Globus pallidus (tissue), 1 donor: ENCODE measurements at regions not wholly inside any gene's neighbourhood (a gene's known extent, or its start where the extent isn't known, plus 50 kb on each side); places are given as distances from the start of the nearest gene placed in this dataset.
"Not testable (repeated sequence)": the region's sequence is repeated elsewhere in the genome, so short reads cannot be mapped to it uniquely, and the experiment has no call there.

Experiments
- DNase-seq: peaks from one replicate; pipeline ENCODE4 v3.0.0-alpha.2; 2015; ENCODE audit warnings: low spot score

GRCh38 chr3:5035113-5035512, 55.9 kb downstream of the BHLHE40 start:
- DNase-seq, result no peak

- no peak for DNase-seq
Observed at GRCh38 chr3:5035692-5036391, 56.6 kb downstream of the BHLHE40 start.

GRCh38 chr3:5036392-5036766, 57.1 kb downstream of the BHLHE40 start:
- no peak for DNase-seq

DNA sequence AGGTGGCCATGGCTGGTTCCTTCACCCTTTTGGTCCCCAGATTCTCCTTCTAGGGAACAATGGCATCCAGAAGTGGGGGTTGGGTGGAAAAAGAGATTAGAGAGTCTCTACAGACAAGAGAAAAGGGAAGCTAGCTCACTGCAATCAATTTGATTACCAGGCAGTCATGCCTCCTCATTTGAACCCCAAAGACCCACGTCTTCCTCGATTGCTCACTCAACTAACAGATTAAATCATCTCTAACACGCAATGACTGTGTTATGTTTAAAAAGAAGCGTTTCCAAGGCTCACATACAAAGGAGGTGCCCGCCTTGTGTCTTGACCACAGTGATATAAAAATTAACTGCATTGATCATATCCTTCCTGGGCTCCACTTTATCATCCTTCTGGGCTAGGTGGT, 57.6 kb downstream of the BHLHE40 start:
- DNase-seq, result no peak

DNA sequence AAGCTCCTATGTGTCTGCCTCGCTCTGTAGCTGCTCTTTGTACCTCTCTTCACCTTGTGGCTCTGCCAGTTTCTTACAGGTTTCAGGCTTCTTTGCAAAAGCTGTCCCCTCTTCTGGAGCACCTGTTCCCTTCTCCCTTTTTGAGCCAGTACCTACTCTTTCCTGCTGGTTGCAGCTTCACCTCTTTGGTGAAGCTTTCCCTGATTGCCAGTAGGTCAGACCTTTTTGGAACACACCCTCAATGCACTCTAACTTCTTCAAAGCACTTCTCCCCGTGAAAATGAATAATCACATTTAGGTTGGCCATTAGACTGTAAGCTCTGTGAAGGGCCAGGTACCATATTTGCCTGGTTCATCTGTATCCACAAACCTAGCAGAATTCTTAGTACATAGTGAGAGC, 60.3 kb downstream of the BHLHE40 start:
- no peak for DNase-seq

DNA sequence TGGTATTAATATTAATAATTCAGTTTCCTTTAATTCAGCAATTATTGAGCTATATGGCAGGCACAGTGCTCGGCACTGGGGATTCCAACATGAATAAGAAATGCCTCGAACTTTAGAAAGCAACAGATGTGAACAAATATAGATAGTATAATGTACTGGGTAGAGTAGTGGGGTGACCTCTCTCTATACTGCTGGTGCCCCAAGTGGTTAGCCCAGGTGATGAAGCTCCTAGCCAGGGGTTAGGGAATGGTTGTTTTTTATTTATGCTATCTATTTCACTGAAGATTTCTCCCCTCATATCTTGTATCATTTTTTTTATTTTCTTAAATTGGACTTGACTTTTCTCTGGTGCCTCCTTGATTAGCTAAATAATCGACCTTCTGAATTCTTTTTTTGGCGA, 62.1 kb downstream of the BHLHE40 start:
- no peak for DNase-seq

DNA sequence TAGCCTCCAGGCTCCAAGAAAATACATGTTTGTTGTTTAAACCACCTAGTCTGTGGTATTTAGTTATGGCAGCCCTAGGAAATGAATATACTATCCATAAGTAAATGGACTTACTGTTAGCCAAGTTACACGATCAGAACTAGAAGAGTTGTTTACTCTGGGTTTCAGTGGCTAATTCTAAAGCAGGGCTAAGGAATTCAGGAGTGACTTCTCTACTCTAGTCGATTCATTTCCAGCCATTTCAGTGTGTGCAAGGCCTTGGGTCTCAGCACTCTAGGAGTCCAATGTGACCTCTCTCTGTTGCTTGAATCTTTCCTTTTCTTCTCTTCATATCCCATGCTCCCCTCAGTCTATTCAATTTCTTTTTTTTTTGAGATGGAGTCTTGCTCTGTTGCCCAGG, 66.7 kb downstream of the BHLHE40 start:
- no peak for DNase-seq

GRCh38 chr3:5047764-5048419, 68.7 kb downstream of the BHLHE40 start:
- DNase-seq, result no peak

DNA sequence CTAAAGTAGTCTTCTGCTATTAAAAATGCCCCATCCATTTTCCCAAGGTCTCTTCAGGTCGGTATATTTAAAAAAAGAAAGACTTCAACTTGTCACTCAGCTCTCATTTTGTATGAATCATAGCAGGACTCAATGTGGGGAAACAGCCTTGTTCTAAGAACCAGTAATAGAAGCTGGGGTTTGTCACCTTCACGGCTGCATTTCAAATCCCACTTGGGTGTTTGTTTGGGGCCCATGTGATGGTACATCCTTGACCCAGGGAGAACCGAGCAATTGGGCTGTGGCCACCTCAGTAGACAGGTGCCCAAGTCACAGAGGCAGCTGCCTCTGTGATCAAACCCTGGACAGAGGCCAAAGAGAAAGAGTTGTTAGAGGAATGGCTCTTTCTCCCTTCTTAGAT, 70.3 kb upstream of the ARL8B start:
- no peak for DNase-seq

GRCh38 chr3:5052247-5052646, 69.8 kb upstream of the ARL8B start:
- DNase-seq, result no peak

GRCh38 chr3:5053021-5053831, 68.9 kb upstream of the ARL8B start:
- no peak for DNase-seq

- DNase-seq, result no peak
Observed at GRCh38 chr3:5054098-5054497, 68.0 kb upstream of the ARL8B start.

DNA sequence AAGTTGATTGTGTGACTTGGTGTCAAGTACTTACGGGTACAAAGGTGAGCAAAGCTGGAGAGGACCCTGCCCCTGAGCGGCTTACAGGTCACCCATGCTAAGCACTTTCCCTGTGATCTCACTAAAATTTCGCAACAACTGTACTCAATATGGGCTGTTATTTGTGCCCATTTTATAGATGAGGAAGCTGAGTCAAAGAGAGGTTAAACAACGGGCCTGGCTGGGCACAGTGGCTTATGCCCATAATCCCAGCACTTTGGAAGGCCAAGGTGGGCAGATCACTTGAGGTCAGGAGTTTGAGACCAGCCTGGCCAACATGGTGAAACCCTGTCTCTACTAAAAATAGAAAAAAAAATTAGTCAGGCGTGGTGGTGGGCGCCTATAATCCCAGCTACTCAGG, 67.5 kb upstream of the ARL8B start:
- not testable (repeated sequence) for DNase-seq

GRCh38 chr3:5055357-5056110, 66.6 kb upstream of the ARL8B start:
- DNase-seq, result no peak

DNA sequence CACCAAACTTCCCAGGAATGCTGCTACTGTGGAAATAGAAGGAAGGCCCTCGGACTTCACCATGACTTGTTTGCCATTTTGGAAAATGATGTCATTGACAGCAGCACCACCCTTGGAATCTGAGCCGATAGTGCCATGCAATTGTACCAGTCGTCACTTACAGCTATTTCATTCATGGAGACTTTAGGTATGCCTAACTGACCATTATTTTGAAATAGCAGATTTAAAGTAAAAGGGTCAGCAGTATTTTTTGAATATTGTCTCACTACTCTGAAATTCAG, 66.0 kb upstream of the ARL8B start:
- DNase-seq, result no peak

DNA sequence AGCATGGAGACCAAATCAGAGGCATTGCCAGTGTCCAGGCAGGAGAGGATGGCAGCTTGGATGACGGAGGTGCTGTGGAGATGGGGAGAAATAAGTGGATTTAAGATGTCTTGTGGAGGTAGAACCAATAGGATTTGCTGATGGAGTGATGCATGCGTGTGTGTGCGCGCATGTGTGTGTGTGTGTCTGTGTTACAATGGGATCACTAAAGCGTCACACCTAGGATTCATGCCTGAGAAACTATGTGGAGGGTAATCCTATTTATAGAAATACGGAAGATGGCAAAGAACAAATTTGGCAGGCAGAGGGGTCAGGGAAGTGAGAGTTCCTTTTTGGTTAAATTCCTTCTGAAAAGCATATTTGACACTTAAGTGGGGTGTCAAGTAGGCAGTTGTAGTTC, 64.8 kb upstream of the ARL8B start:
- DNase-seq, result no peak

- DNase-seq, result peak; percentile 54
Observed at GRCh38 chr3:5057857-5058324, 64.2 kb upstream of the ARL8B start.

GRCh38 chr3:5058471-5058951, 63.6 kb upstream of the ARL8B start:
- DNase-seq, result no peak

GRCh38 chr3:5059782-5060181, 62.3 kb upstream of the ARL8B start:
- no peak for DNase-seq

DNA sequence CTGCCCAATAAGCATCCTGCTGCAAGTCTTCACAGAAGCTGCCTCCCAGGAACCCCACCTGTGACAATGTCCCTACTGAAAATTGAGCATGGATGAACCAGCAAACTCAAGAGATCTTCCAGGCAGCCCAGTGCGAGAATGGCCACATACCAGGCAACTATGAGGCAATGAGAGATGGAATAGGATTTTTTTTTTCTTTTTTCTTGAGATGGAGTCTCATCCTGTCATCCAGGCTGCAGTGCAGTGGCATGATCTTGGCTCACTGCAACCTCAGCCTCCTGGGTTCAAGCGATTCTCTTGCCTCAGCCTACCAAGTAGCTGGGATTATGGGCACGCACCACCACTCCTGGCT, 60.9 kb upstream of the ARL8B start:
- DNase-seq, result no peak

GRCh38 chr3:5063724-5064123, 58.4 kb upstream of the ARL8B start:
- no peak for DNase-seq

- DNase-seq, result no peak
Observed at GRCh38 chr3:5068531-5069050, 53.5 kb upstream of the ARL8B start.
